LNCaP clone FGC (cell line): ENCODE measurements at regions not wholly inside any gene's neighbourhood (a gene's known extent, or its start where the extent isn't known, plus 50 kb on each side); places are given as distances from the start of the nearest gene placed in this dataset.

Experiments
- DNase-seq: peaks from one replicate; pipeline ENCODE4 v3.0.0-alpha.2; 2011; ENCODE audit warnings: low read depth
- H3K4me3 ChIP-seq: 2 replicates; pipeline ENCODE4 v1.5.1; 2011; ENCODE audit warnings: mild to moderate bottlenecking, low read depth, low read length, control low read depth
- CTCF ChIP-seq: IDR thresholded peaks from 2 replicates; pipeline ENCODE4 v1.5.1; 2012; ENCODE audit warnings: mild to moderate bottlenecking; ENCODE audit not compliant: control insufficient read depth, insufficient read depth; ENCODE audit errors: extremely low read depth

GRCh38 chr17:53316073-53316472 is 506.7 kb upstream of the KIF2B start:
- no peak overlapping the region for H3K4me3 ChIP-seq
- no peak for TF ChIP-seq CTCF
- no peak for DNase-seq

GRCh38 chr17:53314521-53314920 is 508.2 kb upstream of the KIF2B start:
- TF ChIP-seq CTCF = no peak
- no peak overlapping the region for H3K4me3 ChIP-seq
- DNase-seq = no peak

GRCh38 chr17:53313746-53314145 is 509.0 kb upstream of the KIF2B start:
- no peak for TF ChIP-seq CTCF
- H3K4me3 ChIP-seq = no peak overlapping the region
- DNase-seq = no peak

GRCh38 chr17:53278466-53278865 is 544.3 kb upstream of the KIF2B start:
- no peak for DNase-seq
- TF ChIP-seq CTCF = no peak
- no peak overlapping the region for H3K4me3 ChIP-seq

GRCh38 chr17:53273126-53273525 is 549.6 kb upstream of the KIF2B start:
- H3K4me3 ChIP-seq = no peak overlapping the region
- TF ChIP-seq CTCF = no peak
- DNase-seq = no peak

- no peak overlapping the region for H3K4me3 ChIP-seq
- TF ChIP-seq CTCF = no peak
- no peak for DNase-seq
Observed at GRCh38 chr17:53270936-53271335, 551.8 kb upstream of the KIF2B start.

- no peak overlapping the region for H3K4me3 ChIP-seq
- DNase-seq = no peak
- TF ChIP-seq CTCF = no peak
Observed at GRCh38 chr17:53264730-53265129, 558.0 kb upstream of the KIF2B start.
